ENCODE measurements at regions not wholly inside any gene's neighbourhood (a gene's known extent, or its start where the extent isn't known, plus 50 kb on each side); places are given as distances from the start of the nearest gene placed in this dataset.

GRCh38 chr18:47480166-47480565, 228.7 kb upstream of the SKOR2 start:
- no peak for TF ChIP-seq TEAD4 (IDR thresholded peaks at IDR 0.05)
- TF ChIP-seq RAD21 (IDR thresholded peaks at IDR 0.05; ENCODE audit: low read depth), result no peak
- no peak for TF ChIP-seq YY1 (IDR thresholded peaks at IDR 0.05; ENCODE audit: low read depth)
- TF ChIP-seq ZBTB7A (IDR thresholded peaks at IDR 0.05; ENCODE audit: low read depth), result no peak
- no peak for TF ChIP-seq FOXM1 (IDR thresholded peaks at IDR 0.05; ENCODE audit: borderline replicate concordance, low read depth)
- TF ChIP-seq TCF12 (IDR thresholded peaks at IDR 0.05; ENCODE audit: low read depth), result no peak
- TF ChIP-seq EP300 (IDR thresholded peaks at IDR 0.05; ENCODE audit: borderline replicate concordance), result no peak
- TF ChIP-seq NFIC (IDR thresholded peaks at IDR 0.05), result no peak
- TF ChIP-seq TAF1 (IDR thresholded peaks at IDR 0.05; ENCODE audit: low read depth), result no peak
- no peak for TF ChIP-seq USF1 (IDR thresholded peaks at IDR 0.05)
- no peak for TF ChIP-seq EGR1 (IDR thresholded peaks at IDR 0.05)
- TF ChIP-seq CEBPB (IDR thresholded peaks at IDR 0.05), result no peak
- no peak for TF ChIP-seq MAX (IDR thresholded peaks at IDR 0.05)
- no peak for TF ChIP-seq REST (IDR thresholded peaks at IDR 0.05; ENCODE audit: low read depth)
- no peak for TF ChIP-seq CREB1 (IDR thresholded peaks at IDR 0.05; ENCODE audit: low read depth)

DNA sequence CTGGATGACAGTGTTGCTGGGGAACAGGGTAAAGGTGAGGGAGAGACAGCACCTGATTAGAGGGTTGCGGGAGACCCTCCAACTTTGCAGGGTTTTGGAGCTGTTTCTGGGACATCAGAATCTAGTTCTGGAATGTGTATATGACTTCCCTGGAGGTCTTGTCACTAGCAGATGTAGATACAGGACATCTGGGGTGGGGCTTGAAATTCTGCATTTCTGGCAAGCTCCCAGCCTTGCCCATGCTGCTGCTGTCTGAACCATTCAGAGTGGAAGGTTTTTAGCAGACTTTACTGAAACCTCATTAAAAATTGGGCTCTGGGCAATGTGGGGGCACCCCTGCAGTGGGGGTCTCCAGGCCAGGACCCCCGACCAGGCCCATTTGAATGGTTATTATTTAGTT, 220.3 kb upstream of the SKOR2 start:
- TF ChIP-seq RAD21 (IDR thresholded peaks at IDR 0.05; ENCODE audit: low read depth) (no peak), NFIC (IDR thresholded peaks at IDR 0.05) (no peak), CREB1 (IDR thresholded peaks at IDR 0.05; ENCODE audit: low read depth) (no peak), YY1 (IDR thresholded peaks at IDR 0.05; ENCODE audit: low read depth) (no peak), USF1 (IDR thresholded peaks at IDR 0.05) (no peak), REST (IDR thresholded peaks at IDR 0.05; ENCODE audit: low read depth) (no peak), EGR1 (IDR thresholded peaks at IDR 0.05) (no peak), TAF1 (IDR thresholded peaks at IDR 0.05; ENCODE audit: low read depth) (no peak), ZBTB7A (IDR thresholded peaks at IDR 0.05; ENCODE audit: low read depth) (no peak), TCF12 (IDR thresholded peaks at IDR 0.05; ENCODE audit: low read depth) (no peak), CEBPB (IDR thresholded peaks at IDR 0.05) (no peak), FOXM1 (IDR thresholded peaks at IDR 0.05; ENCODE audit: borderline replicate concordance, low read depth) (no peak), EP300 (IDR thresholded peaks at IDR 0.05; ENCODE audit: borderline replicate concordance) (no peak), TEAD4 (IDR thresholded peaks at IDR 0.05) (no peak), MAX (IDR thresholded peaks at IDR 0.05) (no peak)

DNA sequence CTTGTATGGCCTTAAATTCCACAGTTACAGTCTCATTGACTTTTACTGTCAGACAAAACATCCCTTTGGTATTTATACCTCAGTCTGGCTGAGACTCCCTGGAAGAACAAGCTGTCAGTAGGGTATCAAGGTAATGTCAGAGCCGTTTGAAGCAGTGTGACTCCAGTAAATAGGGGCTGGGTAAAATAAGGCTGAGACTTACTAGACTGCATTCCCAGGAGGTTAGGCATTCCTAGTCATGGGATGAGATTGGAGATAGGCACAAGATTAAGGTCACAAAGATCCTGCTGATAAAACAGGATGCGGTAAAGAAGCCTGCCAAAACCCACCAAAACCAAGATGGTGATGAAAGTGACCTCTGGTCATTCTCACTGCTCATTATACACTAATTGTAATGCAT, 219.5 kb upstream of the SKOR2 start:
- no peak for TF ChIP-seq EGR1 (IDR thresholded peaks at IDR 0.05)
- no peak for TF ChIP-seq ZBTB7A (IDR thresholded peaks at IDR 0.05; ENCODE audit: low read depth)
- no peak for TF ChIP-seq CEBPB (IDR thresholded peaks at IDR 0.05)
- TF ChIP-seq YY1 (IDR thresholded peaks at IDR 0.05; ENCODE audit: low read depth), result no peak
- TF ChIP-seq USF1 (IDR thresholded peaks at IDR 0.05), result no peak
- no peak for TF ChIP-seq CREB1 (IDR thresholded peaks at IDR 0.05; ENCODE audit: low read depth)
- TF ChIP-seq MAX (IDR thresholded peaks at IDR 0.05), result no peak
- no peak for TF ChIP-seq EP300 (IDR thresholded peaks at IDR 0.05; ENCODE audit: borderline replicate concordance)
- no peak for TF ChIP-seq REST (IDR thresholded peaks at IDR 0.05; ENCODE audit: low read depth)

- TF ChIP-seq EP300 (IDR thresholded peaks at IDR 0.05; ENCODE audit: borderline replicate concordance), result no peak
- no peak for TF ChIP-seq TAF1 (IDR thresholded peaks at IDR 0.05; ENCODE audit: low read depth)
- TF ChIP-seq CEBPB (IDR thresholded peaks at IDR 0.05), result no peak
- no peak for TF ChIP-seq REST (IDR thresholded peaks at IDR 0.05; ENCODE audit: low read depth)
- no peak for TF ChIP-seq USF1 (IDR thresholded peaks at IDR 0.05)
- no peak for TF ChIP-seq RAD21 (IDR thresholded peaks at IDR 0.05; ENCODE audit: low read depth)
- no peak for TF ChIP-seq NFIC (IDR thresholded peaks at IDR 0.05)
- no peak for TF ChIP-seq TCF12 (IDR thresholded peaks at IDR 0.05; ENCODE audit: low read depth)
- no peak for TF ChIP-seq FOXM1 (IDR thresholded peaks at IDR 0.05; ENCODE audit: borderline replicate concordance, low read depth)
- TF ChIP-seq TEAD4 (IDR thresholded peaks at IDR 0.05), result no peak
Measured at GRCh38 chr18:47469576-47469975, 218.1 kb upstream of the SKOR2 start.
